Tibial nerve (tissue), 3 donors: ENCODE measurements at regions not wholly inside any gene's neighbourhood (a gene's known extent, or its start where the extent isn't known, plus 50 kb on each side); places are given as distances from the start of the nearest gene placed in this dataset.

ENCODE experiments used
- POLR2A ChIP-seq, 2 donors: fragments of 450-650 bp; IDR thresholded peaks; one replicate each; pipeline ENCODE4 v1.6.1; 2017; ENCODE audit warnings: antibody characterized with exemption in 2 of 2, mild to moderate bottlenecking in 2 of 2, moderate library complexity in 2 of 2
- TF ChIP-seq, protein P1 (sequence below), 5 experiments: fragments of 200-600 bp in 3 of 5; fragments of 450-650 bp in 2 of 5; sonication (generic) in 3 of 5; IDR thresholded peaks; one replicate each; pipeline ENCODE4 v1.5.1; 2016 to 2019; ENCODE audit warnings: antibody characterized with exemption in 5 of 5, mild to moderate bottlenecking in 3 of 5, moderate library complexity in 2 of 5

DNA sequence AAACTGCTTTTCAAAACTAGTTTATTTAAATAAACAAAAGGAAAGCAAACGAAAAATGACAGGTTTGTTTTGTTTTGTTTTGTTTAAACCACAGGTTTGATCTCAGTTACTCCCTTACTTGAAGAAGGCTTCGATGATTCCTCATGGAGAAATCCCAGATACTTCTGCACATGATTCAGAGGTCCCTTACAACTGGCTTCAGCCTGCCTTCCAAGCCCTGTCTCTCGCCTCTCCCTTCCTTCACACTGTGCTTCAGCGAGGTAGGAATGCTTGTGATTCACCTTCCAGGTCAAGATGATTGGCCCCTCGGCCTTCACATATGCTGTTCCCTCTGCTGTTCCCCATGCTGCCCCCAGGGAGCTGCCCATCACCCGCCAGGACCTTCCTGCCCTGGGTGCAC, 104.1 kb upstream of the ITGA6 start:
- TF ChIP-seq, protein P1, sequence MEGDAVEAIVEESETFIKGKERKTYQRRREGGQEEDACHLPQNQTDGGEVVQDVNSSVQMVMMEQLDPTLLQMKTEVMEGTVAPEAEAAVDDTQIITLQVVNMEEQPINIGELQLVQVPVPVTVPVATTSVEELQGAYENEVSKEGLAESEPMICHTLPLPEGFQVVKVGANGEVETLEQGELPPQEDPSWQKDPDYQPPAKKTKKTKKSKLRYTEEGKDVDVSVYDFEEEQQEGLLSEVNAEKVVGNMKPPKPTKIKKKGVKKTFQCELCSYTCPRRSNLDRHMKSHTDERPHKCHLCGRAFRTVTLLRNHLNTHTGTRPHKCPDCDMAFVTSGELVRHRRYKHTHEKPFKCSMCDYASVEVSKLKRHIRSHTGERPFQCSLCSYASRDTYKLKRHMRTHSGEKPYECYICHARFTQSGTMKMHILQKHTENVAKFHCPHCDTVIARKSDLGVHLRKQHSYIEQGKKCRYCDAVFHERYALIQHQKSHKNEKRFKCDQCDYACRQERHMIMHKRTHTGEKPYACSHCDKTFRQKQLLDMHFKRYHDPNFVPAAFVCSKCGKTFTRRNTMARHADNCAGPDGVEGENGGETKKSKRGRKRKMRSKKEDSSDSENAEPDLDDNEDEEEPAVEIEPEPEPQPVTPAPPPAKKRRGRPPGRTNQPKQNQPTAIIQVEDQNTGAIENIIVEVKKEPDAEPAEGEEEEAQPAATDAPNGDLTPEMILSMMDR (IDR thresholded peaks at IDR 0.05), result no peak
- no peak for TF ChIP-seq POLR2A (IDR thresholded peaks at IDR 0.05)
